HL-60 (cell line): ENCODE measurements at regions not wholly inside any gene's neighbourhood (a gene's known extent, or its start where the extent isn't known, plus 50 kb on each side); places are given as distances from the start of the nearest gene placed in this dataset.

Source experiments
- DNase-seq, 2 experiments: peaks; one replicate each; pipeline ENCODE4 v3.0.0-alpha.2; 2010 to 2020; ENCODE audit warnings: low read depth in 1 of 2, low spot score in 1 of 2
- H3K27ac ChIP-seq: fragments of 250-450 bp; sonication (Bioruptor Pico); replicated peaks from 2 replicates; pipeline ENCODE4 v1.5.1; 2020; ENCODE audit warnings: mild to moderate bottlenecking, moderate library complexity
- H3K27me3 ChIP-seq: fragments of 250-450 bp; sonication (Bioruptor Pico); 2 replicates; pipeline ENCODE4 v1.5.1; 2021; ENCODE audit warnings: mild to moderate bottlenecking, moderate library complexity; ENCODE audit not compliant: insufficient read depth, poor library complexity, severe bottlenecking
- H3K4me3 ChIP-seq: replicated peaks from 2 replicates; pipeline ENCODE4 v1.5.1; 2011; ENCODE audit warnings: mild to moderate bottlenecking, control low read depth, low read length; ENCODE audit not compliant: insufficient read depth
- CTCF ChIP-seq: IDR thresholded peaks from one replicate; pipeline ENCODE4 v1.5.1; 2011; ENCODE audit warnings: low read length, control low read depth, inconsistent platforms; ENCODE audit not compliant: insufficient read depth
- GABPA ChIP-seq: IDR thresholded peaks from 2 replicates; pipeline ENCODE4 v1.6.1; 2012; ENCODE audit warnings: low read depth
- POLR2AphosphoS5 ChIP-seq: IDR thresholded peaks from 2 replicates; pipeline ENCODE4 v1.6.1; 2012; ENCODE audit warnings: low read depth
- REST ChIP-seq: IDR thresholded peaks from 2 replicates; pipeline ENCODE4 v1.6.1; 2012; ENCODE audit warnings: low read depth; ENCODE audit not compliant: insufficient replicate concordance
- SPI1 ChIP-seq: IDR thresholded peaks from 2 replicates; pipeline ENCODE4 v1.6.1; 2012; ENCODE audit warnings: low read depth, mild to moderate bottlenecking, borderline replicate concordance

GRCh38 chr4:37139987-37140386, 104.6 kb upstream of the NWD2 start:
- no peak for TF ChIP-seq SPI1

GRCh38 chr4:37146260-37146659, 98.3 kb upstream of the NWD2 start:
- Histone ChIP-seq H3K27me3 (no peaks in the 10 kb centered on the region), H3K27ac (no peak overlapping the region), H3K4me3 (no peak overlapping the region)
- no peak for TF ChIP-seq GABPA
- TF ChIP-seq POLR2AphosphoS5, result no peak
- DNase-seq, result no peak

More at GRCh38 chr4:37139987-37140386, 104.6 kb upstream of the NWD2 start:
- H3K27me3 ChIP-seq, result no peaks in the 10 kb centered on the region
- no peak for DNase-seq
- no peak overlapping the region for H3K27ac ChIP-seq
- no peak overlapping the region for H3K4me3 ChIP-seq

GRCh38 chr4:37157476-37158167, 86.9 kb upstream of the NWD2 start:
- Histone ChIP-seq H3K27ac (no peak overlapping the region), H3K27me3 (no peaks in the 10 kb centered on the region), H3K4me3 (no peak overlapping the region)
- no peak for DNase-seq
- TF ChIP-seq SPI1, result no peak
- TF ChIP-seq GABPA, result no peak
- no peak for TF ChIP-seq CTCF
- TF ChIP-seq REST, result no peak
- TF ChIP-seq POLR2AphosphoS5, result no peak

- Histone ChIP-seq H3K4me3 (no peak overlapping the region), H3K27me3 (peaks cover 2% of the 10 kb centered on the region), H3K27ac (no peak overlapping the region)
- DNase-seq, result no peak
- TF ChIP-seq CTCF, result no peak
- TF ChIP-seq GABPA, result no peak
Measured at GRCh38 chr4:37160653-37161052, 83.9 kb upstream of the NWD2 start.

GRCh38 chr4:37165844-37166243, 78.7 kb upstream of the NWD2 start:
- Histone ChIP-seq H3K27ac (no peak overlapping the region), H3K4me3 (no peak overlapping the region), H3K27me3 (peaks cover 2% of the 10 kb centered on the region)
- DNase-seq, result no peak
- no peak for TF ChIP-seq SPI1
- TF ChIP-seq POLR2AphosphoS5, result no peak
- TF ChIP-seq CTCF, result no peak
- no peak for TF ChIP-seq GABPA
- no peak for TF ChIP-seq REST
